ENCODE measurements at regions not wholly inside any gene's neighbourhood (a gene's known extent, or its start where the extent isn't known, plus 50 kb on each side); places are given as distances from the start of the nearest gene placed in this dataset.

GRCh38 chr17:14902297-14902696, 362.8 kb downstream of the PMP22 start:
- TF ChIP-seq CTCF (IDR thresholded peaks at IDR 0.05) (no peak), POLR2A (IDR thresholded peaks at IDR 0.05; ENCODE audit: low read depth) (no peak), POLR2AphosphoS5 (IDR thresholded peaks at IDR 0.05) (no peak)

Measured in esophagus muscularis mucosa (tissue), 3 donors.